Activated naive CD8-positive, alpha-beta T cell treated with anti-CD3 and anti-CD28 coated beads, Interleukin-2, amount 50 U/mL, for 16 hours (primary cell): ENCODE measurements at regions not wholly inside any gene's neighbourhood (a gene's known extent, or its start where the extent isn't known, plus 50 kb on each side); places are given as distances from the start of the nearest gene placed in this dataset.

Experiments
- DNase-seq: peaks from one replicate; pipeline ENCODE4 v3.0.0-alpha.2; 2020; ENCODE audit warnings: low read depth, low spot score

GRCh38 chr13:40114305-40114896 is 458.9 kb downstream of the COG6 start:
- DNase-seq, result no peak

DNA sequence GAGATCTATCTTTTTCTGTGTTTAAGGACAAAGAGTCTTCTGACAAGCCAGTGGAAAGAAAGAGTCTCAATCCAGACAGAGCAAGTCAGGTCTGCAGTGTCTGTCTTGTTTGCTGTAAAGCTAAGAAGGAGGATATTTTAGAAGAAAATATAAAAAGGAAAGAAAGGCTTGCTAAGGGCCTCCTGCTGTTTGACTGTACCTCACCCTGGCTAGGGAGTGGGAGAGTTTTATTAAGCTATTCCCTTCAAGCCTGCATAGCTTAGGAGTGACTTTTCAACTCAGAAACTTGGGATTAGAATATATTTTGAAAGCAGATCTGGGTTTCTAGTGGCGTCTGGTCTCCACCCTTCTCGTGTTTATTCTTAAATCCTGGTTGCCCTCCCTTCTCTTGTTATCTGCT is 460.0 kb downstream of the COG6 start:
- DNase-seq, result no peak

- DNase-seq, result no peak
Measured at GRCh38 chr13:40116008-40116407, 460.5 kb downstream of the COG6 start.

GRCh38 chr13:40118337-40118736 is 462.9 kb downstream of the COG6 start:
- DNase-seq, result no peak

DNA sequence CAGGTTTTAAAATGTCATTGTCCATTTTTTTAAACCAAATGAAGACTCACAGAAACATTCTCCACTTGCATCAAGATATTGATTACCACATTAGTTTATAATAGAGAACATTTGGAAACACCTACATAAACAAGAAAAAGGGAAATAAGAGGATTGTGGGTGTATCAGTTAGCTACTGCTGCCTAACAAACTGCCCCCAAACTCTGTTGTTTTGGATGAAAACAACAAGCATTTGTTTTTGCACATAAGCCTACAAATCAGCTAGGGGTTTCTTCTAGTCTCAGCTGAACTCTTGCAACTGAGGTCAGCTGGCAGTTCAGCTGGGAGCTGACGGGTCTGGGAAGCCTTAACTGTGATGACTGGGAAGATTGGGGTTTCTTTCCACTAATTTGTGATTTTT is 464.4 kb downstream of the COG6 start:
- DNase-seq, result no peak

DNA sequence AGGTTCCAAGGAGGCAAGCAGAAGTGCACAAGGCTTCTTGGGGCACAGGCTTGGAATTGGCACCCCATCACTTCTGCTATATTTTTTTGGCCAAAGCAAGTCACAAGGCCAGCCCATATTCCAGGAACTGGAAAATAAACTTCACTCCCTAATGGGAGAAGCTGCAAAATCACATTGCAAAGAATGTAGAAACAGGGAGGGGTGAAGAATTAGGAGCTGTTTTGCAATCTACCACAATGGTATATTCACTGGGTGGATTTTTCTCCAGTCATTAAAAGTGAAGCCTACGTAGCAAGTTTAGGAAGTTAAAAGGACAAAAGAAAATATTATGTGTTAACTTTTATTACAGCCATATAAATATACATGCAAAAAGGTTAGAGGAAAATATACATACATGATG is 464.8 kb downstream of the COG6 start:
- DNase-seq, result no peak

DNA sequence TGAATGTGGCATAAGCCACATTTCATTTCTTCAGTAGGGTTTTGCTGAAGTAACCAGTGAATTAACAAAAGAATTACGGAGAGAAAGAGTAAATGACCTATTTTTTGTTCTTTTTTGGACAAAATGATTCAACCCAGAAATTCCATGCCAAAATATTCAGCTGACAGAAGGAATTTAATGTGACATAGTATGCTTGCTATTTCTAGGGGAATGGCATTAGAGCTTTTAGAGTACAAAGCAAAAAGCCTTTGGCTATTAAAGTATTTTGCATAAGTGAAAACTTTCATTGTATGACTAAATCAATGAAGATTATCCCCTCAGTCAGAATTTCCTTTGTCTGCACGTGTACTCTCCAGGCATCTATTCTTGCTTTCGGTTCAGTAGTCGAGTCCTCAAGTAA is 465.3 kb downstream of the COG6 start:
- DNase-seq, result no peak

DNA sequence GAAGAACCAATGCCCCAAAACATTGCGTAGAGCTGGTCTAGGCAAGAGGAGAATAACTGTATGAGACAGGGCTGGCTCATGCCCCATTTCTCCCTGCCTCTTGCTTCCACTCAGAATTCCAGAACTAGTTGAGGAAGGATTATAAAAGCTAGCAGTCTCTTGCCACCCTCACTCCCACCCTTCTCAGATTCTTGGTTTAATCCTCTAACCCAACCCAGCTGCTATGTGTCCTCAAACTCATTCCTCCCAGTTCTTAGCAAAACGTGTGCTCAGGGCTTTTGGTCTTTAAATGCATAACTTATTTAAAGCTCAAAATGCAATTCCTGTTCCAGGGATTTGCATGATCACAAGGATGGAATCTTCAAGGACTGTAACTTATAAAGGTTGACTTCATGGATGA is 466.3 kb downstream of the COG6 start:
- DNase-seq, result no peak

DNA sequence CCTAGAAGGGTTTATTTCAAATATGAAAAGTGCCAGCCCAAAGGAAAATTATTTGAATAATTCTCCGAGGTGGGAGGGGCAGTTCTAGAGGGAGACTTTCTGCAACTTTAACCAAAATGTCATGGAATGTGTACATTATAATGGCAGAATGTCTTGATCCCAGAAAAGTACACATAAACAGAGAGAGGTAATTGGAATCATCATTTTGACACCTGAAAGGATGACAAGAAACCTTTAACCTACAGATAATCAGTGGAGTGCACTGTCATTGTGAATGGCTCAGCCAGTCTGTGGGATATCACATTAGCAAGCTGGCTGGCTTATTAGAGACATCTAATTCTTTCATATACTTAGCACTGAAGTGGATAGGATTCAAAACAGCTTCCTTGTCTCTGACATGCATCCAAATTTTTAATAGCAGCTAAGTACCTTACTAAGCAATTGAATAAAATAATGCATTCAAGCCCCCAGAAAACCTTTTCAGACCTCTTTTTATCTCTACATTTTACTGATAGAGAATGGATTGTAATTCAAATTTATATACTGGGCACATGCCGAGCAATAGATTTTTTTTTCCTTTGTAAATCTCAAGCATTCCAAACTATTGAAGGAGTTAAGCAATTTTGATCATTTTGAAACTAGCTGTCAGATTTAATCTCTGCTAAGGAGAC is 468.6 kb downstream of the COG6 start:
- no peak for DNase-seq

DNA sequence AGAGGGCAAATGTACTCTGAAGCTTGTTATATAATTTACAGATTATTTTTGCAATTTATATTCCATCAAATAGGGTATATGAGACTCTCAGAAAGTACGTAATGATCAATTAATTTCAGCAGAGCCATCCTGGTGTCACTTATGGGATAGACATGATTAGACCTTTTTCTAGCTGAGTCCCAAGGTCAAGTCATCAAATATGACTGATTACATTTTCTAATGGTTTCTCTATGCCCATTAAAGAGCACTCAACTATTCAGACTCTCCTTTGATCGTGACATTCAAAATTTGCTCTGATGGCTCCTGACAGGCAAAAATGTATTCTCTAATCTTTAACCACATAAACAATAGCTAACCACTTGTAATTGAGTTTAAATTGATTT is 469.2 kb downstream of the COG6 start:
- no peak for DNase-seq

DNA sequence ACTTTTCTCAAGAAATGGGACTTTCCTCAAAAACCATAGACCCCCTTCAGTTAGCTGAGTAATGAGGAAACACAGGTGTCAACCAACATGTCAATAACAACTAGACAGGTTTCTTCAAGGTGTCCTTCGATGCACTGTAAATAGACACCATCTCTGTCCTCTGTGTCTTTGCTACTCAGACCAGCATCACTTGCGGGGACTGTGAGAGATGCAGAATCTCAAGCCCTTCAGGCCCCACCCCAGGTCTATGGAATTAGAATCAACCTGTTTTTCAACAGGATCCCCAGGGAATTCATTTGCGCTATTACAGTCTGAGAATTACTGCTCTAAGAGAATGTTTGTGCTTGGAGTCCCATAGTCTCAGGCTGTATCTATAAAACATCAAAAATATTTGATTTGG is 469.9 kb downstream of the COG6 start:
- DNase-seq, result no peak

DNA sequence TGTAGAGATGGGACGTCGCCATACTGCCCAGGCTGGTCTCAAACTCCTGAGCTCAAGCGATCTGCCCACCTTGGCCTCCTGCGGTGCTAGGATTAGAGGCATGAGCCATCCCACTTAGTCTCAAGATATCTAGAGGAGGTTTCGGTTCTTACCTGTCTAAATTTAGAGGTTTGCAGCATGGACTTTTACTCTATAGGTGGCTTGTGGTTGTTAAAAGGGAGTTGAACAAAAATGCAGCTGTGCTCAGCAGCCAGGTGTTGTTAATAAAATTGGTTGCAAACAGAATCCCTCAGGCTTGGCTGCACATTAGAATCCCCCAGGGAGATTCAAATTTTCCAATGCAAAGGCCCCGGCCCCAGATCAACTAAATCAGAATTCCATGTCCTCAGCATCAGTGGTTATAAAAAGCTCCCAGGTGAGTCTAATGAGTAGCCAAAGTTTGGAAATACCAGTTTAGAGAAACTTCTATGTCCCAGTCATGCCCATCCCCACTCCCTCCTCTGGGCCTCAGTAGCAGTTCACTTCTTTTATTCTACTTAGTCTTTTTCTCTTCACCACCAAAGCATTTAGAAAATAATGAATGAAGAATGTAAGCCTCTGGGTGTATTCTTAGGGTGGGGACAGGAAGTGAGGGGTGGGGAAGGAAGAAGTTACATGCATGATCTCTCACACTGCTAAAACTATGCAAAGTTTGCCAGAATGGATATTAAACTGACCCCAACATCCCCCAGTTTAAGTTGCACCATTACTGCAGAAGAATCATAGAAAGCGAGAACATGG is 471.0 kb downstream of the COG6 start:
- DNase-seq, result no peak

DNA sequence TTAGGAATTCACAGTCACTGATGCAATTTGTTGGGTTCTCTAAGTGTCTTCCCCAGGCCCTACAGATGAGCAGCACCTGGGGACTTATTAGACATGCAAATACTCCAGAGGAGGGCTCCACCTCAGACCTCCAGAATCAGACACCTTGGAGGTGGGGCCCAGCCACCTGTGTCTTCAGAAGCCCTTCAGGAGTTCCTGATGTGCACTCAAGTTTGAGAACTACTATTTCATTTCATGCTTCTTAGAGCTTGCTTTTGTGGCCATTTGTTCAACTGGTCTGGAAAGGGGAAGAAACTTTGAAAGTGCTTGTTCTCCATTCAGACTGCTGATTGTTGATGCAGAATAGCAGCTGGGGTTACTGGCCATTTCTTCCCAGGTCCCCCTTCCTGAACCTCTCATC is 472.0 kb downstream of the COG6 start:
- DNase-seq, result no peak

- DNase-seq, result no peak
Measured at GRCh38 chr13:40127925-40128324, 472.5 kb downstream of the COG6 start.

- no peak for DNase-seq
Measured at GRCh38 chr13:40129467-40129866, 474.0 kb downstream of the COG6 start.

DNA sequence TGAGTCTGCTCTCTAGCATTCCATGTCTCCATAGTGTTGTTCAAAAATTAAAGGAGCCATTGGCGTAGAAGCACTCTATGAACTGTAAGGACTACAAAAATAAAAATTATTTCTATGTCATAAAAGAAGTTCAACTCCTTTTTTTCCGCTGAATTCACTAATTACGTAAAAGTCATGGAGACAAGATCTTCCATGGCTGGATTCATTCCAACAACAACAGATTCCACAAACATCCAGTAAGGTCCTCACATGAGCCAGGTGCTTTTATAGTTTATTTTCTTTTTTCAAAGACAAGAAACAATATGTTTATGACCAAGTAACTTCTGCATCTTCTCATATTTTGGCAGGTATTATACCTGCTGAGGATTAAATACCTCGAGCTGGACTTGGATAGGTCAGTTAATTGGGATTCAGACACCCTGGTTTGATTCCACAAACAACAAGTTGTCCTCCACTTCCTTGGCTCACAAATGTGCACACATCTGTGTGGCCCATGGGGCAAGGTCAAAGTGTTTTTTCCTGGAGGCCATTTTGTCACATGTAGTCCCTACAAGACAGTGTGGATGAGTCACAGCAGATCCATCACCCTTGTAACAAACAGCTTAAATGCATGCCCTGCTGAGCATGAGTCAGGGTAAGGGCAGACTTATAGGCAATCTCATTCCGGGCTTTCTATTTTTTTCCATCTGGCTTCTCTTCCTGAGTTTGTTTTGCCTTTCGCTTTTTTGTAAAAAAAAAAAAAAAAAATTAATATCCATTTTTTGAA is 475.6 kb downstream of the COG6 start:
- no peak for DNase-seq

- no peak for DNase-seq
Measured at GRCh38 chr13:40132249-40132648, 476.8 kb downstream of the COG6 start.

- no peak for DNase-seq
Measured at GRCh38 chr13:40136896-40137295, 481.4 kb downstream of the COG6 start.

- DNase-seq, result no peak
Measured at GRCh38 chr13:40137400-40137799, 481.9 kb downstream of the COG6 start.

GRCh38 chr13:40139896-40140520 is 484.5 kb downstream of the COG6 start:
- no peak for DNase-seq

GRCh38 chr13:40141859-40142555 is 486.5 kb downstream of the COG6 start:
- no peak for DNase-seq
